Endodermal cell (in vitro differentiated cells): ENCODE measurements at regions not wholly inside any gene's neighbourhood (a gene's known extent, or its start where the extent isn't known, plus 50 kb on each side); places are given as distances from the start of the nearest gene placed in this dataset.

Experiments
- DNase-seq: peaks from one replicate; pipeline ENCODE4 v3.0.0-alpha.2; 2017
- H3K27ac ChIP-seq: 2 replicates; pipeline ENCODE4 v1.5.1; 2013; ENCODE audit warnings: mild to moderate bottlenecking, low read depth, low read length, moderate library complexity
- H3K27me3 ChIP-seq: 2 replicates; pipeline ENCODE4 v1.6.1; 2013; ENCODE audit warnings: mild to moderate bottlenecking, low read length, moderate library complexity; ENCODE audit not compliant: insufficient read depth, control insufficient read depth, poor library complexity, severe bottlenecking
- H3K36me3 ChIP-seq: 2 replicates; pipeline ENCODE4 v1.7.0; 2013; ENCODE audit warnings: mild to moderate bottlenecking, low read length, moderate library complexity; ENCODE audit not compliant: control insufficient read depth, insufficient read depth
- H3K4me1 ChIP-seq: one replicate; pipeline ENCODE4 v1.7.0; 2013; ENCODE audit warnings: low read length; ENCODE audit not compliant: control insufficient read depth, insufficient read depth
- H3K4me3 ChIP-seq: 2 replicates; pipeline ENCODE4 v1.5.1; 2013; ENCODE audit warnings: mild to moderate bottlenecking, low read length, moderate library complexity
- H3K9ac ChIP-seq: 2 replicates; pipeline ENCODE4 v1.6.1; 2013; ENCODE audit warnings: mild to moderate bottlenecking, low read length, moderate library complexity; ENCODE audit not compliant: poor library complexity, severe bottlenecking; ENCODE audit errors: extremely low read depth
- H3K9me3 ChIP-seq: 2 replicates; pipeline ENCODE4 v1.6.1; 2013; ENCODE audit warnings: mild to moderate bottlenecking, low read length, moderate library complexity; ENCODE audit not compliant: control insufficient read depth
- H3K27ac Mint-ChIP-seq: 2 replicates; pipeline ENCODE4 v1.8.0; 2020; ENCODE audit warnings: mixed read lengths
- H3K27me3 Mint-ChIP-seq: 2 replicates; pipeline ENCODE4 v1.8.0; 2021; ENCODE audit warnings: mild to moderate bottlenecking, mixed read lengths; ENCODE audit not compliant: insufficient read depth
- H3K36me3 Mint-ChIP-seq: 2 replicates; pipeline ENCODE4 v1.8.0; 2020; ENCODE audit warnings: low read depth, mixed read lengths
- H3K4me1 Mint-ChIP-seq: 2 replicates; pipeline ENCODE4 v1.8.0; 2020; ENCODE audit warnings: mixed read lengths
- H3K4me3 Mint-ChIP-seq: 2 replicates; pipeline ENCODE4 v1.8.0; 2020; ENCODE audit warnings: mild to moderate bottlenecking, moderate library complexity, mixed read lengths
- H3K9me3 Mint-ChIP-seq: 2 replicates; pipeline ENCODE4 v1.8.0; 2020; ENCODE audit warnings: mild to moderate bottlenecking, mixed read lengths
- WGBS, 2 experiments: methylation state at CpG; one replicate each; pipeline versions ENCODE4 v1.1.5 to v1.1.7; 2013; ENCODE audit warnings: missing lambda C conversion rate in 2 of 2, mixed read lengths in 1 of 2; ENCODE audit not compliant: insufficient coverage in 1 of 2, insufficient read length in 1 of 2; 5-methylcytosine and 5-hydroxymethylcytosine counted together
- TF ChIP-seq, protein P1 (sequence below): fragments of 200-600 bp; sonication (generic); conservative IDR thresholded peaks from 2 replicates; pipeline ENCODE4 v1.5.0; 2021; ENCODE audit warnings: antibody characterized with exemption, mild to moderate bottlenecking

DNA sequence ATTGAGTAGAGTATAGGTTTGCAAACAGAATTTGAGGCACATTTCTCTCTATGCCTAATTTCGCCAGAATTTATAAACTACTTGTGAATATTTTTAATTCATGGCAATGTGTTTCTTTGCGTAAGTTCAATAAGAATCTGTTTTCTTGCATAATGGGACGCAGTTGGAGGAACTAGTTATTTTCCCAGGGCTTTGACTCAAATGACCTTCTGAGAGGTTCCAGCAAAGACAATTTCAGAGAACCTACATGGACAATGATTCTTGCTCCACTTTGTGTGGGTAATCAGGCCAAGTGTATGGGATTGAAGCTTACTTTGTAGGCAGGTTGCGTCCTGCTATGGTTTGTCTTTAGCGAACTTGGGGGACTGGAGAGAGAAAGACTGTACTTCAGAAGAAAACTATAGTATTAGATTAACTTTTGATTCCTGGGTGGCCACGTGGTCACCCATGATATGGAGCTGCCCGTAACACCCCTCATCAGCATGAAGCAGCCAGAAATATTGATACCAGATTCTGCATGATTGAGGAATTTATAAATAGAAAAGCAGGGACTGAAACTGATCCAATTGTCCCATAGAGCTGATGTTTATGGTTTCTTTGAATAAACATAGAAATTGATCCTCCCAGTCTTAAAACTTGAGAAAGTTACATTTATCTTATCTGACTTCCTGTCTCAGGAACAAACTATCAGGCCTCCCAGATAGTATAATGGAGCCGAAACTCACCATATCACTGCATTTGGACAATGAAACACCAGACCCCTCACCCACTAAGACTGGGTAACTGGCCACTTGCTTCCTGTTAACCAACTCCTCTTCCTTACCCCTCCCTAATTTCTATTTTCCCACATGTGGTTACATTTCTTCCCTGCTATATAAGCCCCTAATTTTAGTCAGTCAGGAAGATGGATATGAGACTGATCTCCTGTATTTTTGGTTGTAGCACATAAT lies 815.3 kb upstream of the HS6ST1 start:
- Mint-ChIP-seq H3K4me1 (peaks cover 6% of the 10 kb centered on the region), H3K27ac (no peak overlapping the region), H3K27me3 (no peaks in the 10 kb centered on the region), H3K4me3 (no peak overlapping the region), H3K36me3 (no peaks in the 10 kb centered on the region), H3K9me3 (no peaks in the 10 kb centered on the region)
- Histone ChIP-seq H3K27ac (no peak overlapping the region), H3K9ac (no peak overlapping the region), H3K4me3 (no peak overlapping the region), H3K4me1 (no peaks in the 10 kb centered on the region), H3K9me3 (no peaks in the 10 kb centered on the region), H3K27me3 (no peaks in the 10 kb centered on the region), H3K36me3 (no peaks in the 10 kb centered on the region)
- DNase-seq: no peak
- TF ChIP-seq, protein P1, sequence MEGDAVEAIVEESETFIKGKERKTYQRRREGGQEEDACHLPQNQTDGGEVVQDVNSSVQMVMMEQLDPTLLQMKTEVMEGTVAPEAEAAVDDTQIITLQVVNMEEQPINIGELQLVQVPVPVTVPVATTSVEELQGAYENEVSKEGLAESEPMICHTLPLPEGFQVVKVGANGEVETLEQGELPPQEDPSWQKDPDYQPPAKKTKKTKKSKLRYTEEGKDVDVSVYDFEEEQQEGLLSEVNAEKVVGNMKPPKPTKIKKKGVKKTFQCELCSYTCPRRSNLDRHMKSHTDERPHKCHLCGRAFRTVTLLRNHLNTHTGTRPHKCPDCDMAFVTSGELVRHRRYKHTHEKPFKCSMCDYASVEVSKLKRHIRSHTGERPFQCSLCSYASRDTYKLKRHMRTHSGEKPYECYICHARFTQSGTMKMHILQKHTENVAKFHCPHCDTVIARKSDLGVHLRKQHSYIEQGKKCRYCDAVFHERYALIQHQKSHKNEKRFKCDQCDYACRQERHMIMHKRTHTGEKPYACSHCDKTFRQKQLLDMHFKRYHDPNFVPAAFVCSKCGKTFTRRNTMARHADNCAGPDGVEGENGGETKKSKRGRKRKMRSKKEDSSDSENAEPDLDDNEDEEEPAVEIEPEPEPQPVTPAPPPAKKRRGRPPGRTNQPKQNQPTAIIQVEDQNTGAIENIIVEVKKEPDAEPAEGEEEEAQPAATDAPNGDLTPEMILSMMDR: no peak
- WGBS, 2 experiments: 87 to 89% methylated on average over 4 to 8 of the region's 8 CpGs

DNA sequence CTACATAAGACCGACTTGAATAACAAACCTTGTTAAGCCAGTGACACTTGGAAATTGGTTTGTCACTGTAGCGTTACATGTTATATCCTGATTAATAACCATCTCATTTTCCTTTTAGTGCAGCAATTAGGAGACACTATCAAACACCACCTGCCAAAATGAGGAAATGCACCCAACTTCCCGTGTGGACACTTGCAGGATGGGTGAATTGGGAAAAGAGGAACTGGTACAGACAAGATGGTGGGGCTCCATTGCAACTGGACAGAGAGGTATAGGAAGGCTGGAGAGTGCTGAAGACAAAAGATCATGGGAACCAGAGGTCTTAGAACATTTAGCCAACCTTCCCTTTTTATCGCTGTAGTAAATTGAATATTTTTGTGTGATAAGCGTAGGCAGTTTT lies 816.3 kb upstream of the HS6ST1 start:
- H3K4me3 Mint-ChIP-seq: no peak overlapping the region
- 83 to 96% methylated on average over 2 to 5 of the region's 5 CpGs for WGBS, 2 experiments
- H3K27me3 ChIP-seq: no peaks in the 10 kb centered on the region
- no peaks in the 10 kb centered on the region for H3K9me3 Mint-ChIP-seq
- H3K36me3 ChIP-seq: no peaks in the 10 kb centered on the region
- H3K27ac ChIP-seq: no peak overlapping the region
- no peaks in the 10 kb centered on the region for H3K27me3 Mint-ChIP-seq
- no peaks in the 10 kb centered on the region for H3K36me3 Mint-ChIP-seq
- no peak overlapping the region for H3K27ac Mint-ChIP-seq
- H3K9ac ChIP-seq: no peak overlapping the region
- no peaks in the 10 kb centered on the region for H3K9me3 ChIP-seq
- DNase-seq: no peak
- H3K4me1 Mint-ChIP-seq: peaks cover 6% of the 10 kb centered on the region
- TF ChIP-seq, protein P1: no peak
- H3K4me1 ChIP-seq: no peaks in the 10 kb centered on the region
- no peak overlapping the region for H3K4me3 ChIP-seq

DNA sequence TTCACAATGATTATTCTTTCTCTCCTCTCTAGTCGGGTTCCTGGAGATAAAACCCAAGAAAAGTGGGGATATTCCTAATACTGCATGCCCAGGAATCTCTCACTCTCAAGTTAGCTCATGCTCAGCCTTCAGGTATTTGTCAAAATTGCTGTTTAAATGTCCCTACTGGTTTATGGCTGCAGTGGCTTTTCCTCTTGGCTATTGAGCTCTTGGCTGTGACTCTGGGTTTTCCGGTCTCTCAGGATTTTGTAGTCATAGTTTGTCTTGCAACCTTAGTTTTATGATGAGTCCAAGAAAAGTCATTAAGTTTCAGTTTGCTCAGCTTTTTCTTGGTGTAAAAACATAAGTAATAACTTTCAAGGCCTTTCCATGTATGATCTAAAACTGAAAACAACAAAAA lies 820.7 kb upstream of the HS6ST1 start:
- Histone ChIP-seq H3K9me3 (no peaks in the 10 kb centered on the region), H3K36me3 (no peaks in the 10 kb centered on the region), H3K4me3 (no peak overlapping the region), H3K27me3 (no peaks in the 10 kb centered on the region), H3K4me1 (no peaks in the 10 kb centered on the region), H3K9ac (no peak overlapping the region), H3K27ac (no peak overlapping the region)
- TF ChIP-seq, protein P1: no peak
- DNase-seq: no peak
- 89 to 100% methylated on average over 1 to 2 of the region's 2 CpGs for WGBS, 2 experiments
- Mint-ChIP-seq H3K27ac (no peak overlapping the region), H3K27me3 (no peaks in the 10 kb centered on the region), H3K36me3 (no peaks in the 10 kb centered on the region), H3K9me3 (no peaks in the 10 kb centered on the region), H3K4me1 (peaks cover 1% of the 10 kb centered on the region), H3K4me3 (no peak overlapping the region)
